HG02938 (cell line): ENCODE measurements at regions not wholly inside any gene's neighbourhood (a gene's known extent, or its start where the extent isn't known, plus 50 kb on each side); places are given as distances from the start of the nearest gene placed in this dataset.
A peak's percentile ranks its signal among the peaks of the same experiment; 100 is the strongest.

Experiments
- ATAC-seq: cut with Tn5 transposase; IDR thresholded peaks from one replicate; pipeline ENCODE4 v1.9.1; 2021; ENCODE audit warnings: mild to moderate bottlenecking, moderate library complexity; ENCODE audit not compliant: unreplicated experiment

GRCh38 chr18:65326805-65327204 lies 424.0 kb upstream of the CDH7 start:
- no peak for ATAC-seq

DNA sequence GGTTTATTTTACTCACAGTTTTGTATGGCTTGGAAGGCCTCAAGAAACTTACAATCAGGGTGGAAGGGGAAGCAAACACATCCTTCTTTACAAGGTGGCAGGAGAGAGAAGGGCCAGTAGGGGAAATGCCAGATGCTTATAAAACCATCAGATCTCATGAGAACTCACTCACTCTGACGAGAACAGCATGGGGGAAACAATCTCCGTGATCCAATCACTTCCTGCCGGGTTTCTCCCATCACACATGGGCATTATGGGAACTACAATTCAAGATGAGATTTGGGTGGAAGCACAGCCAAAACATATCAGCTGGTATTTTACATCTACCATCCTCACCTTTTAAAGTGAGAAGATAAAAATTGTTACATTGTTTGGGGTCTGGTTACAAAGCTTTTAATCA lies 427.9 kb upstream of the CDH7 start:
- no peak for ATAC-seq

DNA sequence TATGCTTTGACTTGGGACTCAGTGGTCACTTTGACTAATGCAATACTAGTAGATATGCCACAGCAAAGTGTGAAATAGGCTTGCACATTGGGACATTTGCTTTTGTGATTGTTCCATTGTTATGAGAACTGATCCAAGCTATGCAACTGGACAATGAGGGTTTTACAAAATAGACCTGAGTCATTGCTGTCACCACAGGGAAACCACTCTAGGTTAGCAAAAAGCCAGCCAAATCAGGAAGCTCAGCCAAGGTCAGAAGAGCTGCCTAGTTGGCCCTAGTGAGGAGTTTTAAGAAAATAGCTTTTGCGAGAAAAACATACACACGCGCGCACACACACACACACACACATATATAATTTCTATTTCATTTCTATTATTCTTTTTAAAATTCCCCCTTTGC lies 452.4 kb upstream of the CDH7 start:
- no peak for ATAC-seq

DNA sequence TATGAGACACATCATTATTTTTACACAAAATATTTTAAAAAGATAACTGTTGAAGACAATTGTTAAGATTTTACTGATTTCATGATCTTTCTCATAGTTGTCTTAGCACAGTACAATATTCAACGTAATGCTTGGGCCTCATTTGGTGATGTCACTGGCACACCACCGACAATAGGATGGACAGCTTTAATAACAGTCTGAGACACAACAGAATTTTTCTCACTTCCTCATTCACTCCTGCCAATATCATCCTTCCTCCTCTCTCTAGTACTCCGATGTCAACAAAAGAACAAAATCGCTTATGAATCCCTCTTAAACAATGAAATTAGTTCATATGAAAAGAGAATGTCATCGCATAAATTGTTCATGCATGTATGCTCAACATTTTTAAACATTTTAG lies 461.9 kb upstream of the CDH7 start:
- ATAC-seq, result no peak

- no peak for ATAC-seq
These were observed 463.2 kb upstream of the CDH7 start for GRCh38 chr18:65287652-65288051.

- no peak for ATAC-seq
These were observed 468.7 kb upstream of the CDH7 start for GRCh38 chr18:65282096-65282495.

DNA sequence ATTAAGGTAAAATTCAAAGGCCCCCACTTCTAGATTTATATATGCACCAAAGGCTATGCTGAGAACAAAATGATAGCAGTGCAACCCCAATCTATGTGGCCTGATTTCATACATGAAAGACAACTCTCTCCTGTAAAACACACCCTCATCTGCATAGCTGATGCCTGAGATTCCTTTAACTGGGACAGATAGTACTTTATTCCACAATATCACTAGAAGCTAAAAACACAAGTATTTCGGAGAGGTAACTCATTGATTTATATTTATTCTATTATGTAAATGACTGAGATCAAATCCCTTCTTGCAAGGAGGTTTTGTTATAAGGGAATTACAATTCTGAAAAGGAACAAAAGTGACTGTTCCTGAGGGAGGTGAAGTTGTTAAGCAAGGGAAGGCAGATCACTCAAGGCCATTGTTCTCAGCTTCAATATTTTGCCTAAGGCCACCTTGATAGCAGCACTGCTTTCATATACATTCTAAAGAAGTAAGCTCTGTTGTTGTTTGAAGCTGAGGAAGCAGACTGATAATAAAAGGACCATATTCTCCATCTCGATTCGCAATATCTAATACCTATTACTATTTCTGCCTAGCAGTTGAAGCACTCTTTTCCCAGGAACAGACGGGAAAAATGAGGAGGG lies 471.0 kb upstream of the CDH7 start:
- no peak for ATAC-seq

GRCh38 chr18:65278939-65279667 lies 471.7 kb upstream of the CDH7 start:
- ATAC-seq, result no peak

- ATAC-seq, result no peak
These were observed 481.4 kb upstream of the CDH7 start for GRCh38 chr18:65269375-65269774.

DNA sequence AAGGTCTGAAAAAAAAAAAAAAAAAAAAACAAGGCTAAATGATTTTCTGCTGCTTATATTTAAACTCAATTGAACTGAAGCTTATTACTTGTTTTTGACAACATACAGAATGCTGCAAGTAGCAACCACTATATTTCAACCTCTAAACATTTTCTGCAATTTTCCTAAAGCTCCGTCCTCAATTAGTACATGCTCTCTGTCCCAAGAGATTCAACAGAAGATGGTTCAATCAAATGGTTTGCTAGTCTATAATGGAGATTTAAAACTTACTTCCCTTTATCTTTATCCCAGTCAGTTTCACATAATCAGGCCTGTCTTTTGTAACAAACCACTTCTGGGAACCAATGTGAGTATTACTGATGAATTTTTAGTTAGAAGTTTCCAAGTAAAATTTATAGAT lies 485.1 kb upstream of the CDH7 start:
- ATAC-seq, result no peak

- no peak for ATAC-seq
These were observed 490.8 kb upstream of the CDH7 start for GRCh38 chr18:65260030-65260429.

- no peak for ATAC-seq
These were observed 491.4 kb upstream of the CDH7 start for GRCh38 chr18:65259403-65259802.

DNA sequence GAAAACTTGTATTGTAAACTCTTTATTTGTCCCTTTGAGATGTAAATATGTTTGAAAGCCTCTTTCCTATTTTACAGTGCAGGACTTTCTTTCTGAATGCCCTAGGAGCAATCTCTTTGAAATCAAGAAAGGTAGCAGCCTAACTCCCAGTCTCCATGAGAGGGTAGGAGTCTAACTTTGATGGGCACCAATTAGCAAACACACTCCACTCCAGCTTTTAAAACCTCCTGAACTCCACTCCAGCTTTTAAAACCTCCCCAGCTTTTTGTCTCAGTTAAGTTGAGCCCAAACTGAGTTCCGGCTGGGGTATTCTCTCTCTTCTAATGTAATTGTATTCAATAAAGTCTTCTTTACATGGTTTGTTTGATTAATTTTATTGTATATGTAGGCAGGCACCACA lies 493.7 kb upstream of the CDH7 start:
- ATAC-seq, result no peak

DNA sequence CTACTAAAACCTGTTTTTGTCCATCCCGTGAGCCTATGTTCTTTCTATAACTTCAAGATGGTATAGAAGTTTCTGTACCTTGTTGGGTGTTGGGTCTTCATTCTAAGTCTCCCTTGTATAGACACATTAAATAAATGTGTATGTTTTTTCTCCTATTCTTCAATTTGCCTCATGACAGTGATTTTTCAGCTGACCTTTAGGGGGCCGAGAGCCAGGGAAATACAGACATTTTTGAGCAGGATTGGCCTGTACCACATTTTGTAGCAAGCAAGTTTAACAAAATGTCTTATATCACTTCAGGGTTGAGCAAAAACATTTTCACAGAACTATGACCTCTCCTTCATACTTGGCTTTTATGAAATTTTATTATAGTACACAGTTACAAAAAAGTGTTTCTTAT lies 495.4 kb upstream of the CDH7 start:
- no peak for ATAC-seq

DNA sequence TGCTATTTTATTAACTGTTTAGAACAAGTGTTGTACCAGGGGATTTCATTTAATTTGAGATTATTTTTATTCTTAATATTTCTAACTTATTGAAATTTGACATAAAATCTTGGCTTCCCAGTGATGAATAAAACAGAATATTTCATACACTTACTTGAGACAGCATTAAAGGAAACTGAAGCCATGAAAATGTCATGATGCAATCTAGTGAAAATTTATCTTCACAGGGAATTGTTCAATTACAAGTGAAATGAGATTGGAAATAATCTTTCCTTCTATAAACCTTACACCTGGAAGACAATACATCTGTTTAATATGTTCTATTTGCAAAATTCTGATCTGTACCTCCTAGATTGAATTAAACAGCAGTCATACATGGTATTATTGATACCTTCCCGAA lies 511.0 kb upstream of the CDH7 start:
- ATAC-seq, result no peak

DNA sequence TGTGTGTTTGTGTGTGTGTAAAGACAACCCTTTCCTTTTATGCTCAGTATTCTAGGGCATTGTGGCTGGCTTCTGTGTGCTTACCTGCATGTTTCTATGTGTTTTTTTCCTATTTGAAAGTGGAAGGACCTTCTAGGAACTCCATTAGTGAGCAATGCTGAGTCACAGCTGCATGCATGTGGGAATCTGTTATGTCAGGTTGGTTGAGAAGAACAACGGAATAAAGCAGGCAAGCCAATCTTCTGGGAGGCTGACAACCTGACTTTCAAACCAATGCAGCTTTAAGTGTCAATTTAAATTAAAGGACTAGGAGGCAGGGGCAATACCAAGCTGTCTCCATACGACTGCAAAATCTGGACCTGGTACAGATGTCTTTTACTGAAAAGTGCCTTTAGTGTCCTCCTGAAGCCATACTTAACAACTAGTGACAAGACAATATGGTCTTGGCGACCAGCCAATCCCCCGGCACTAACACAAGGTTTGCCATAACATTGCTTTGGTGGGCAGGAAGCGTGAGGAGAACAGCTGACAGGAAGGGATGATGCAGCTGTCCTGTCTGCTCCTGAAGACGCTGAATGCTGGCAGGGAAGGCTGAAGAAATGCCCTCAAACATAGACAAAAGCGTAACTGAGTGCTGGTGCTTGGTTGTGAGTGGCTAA lies 514.7 kb upstream of the CDH7 start:
- ATAC-seq, result no peak

DNA sequence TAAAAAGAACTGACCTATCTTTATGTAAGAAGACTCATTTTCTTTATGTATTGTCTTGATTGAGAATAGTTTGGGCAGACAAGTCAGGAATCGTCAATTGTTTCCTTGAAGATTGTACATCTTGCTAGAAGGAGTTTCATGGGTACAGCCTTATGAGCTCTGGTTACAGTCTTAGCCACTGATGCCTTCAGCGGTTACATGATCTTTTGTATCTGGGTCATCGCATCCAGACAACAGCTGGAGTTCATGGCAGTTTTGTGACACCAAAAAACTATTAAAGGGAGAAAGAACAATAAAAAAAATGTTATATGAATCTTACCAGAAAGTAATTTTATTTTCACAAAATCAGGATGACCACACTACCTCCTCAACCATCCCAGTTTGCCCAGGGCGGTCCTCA lies 520.5 kb upstream of the CDH7 start:
- no peak for ATAC-seq

DNA sequence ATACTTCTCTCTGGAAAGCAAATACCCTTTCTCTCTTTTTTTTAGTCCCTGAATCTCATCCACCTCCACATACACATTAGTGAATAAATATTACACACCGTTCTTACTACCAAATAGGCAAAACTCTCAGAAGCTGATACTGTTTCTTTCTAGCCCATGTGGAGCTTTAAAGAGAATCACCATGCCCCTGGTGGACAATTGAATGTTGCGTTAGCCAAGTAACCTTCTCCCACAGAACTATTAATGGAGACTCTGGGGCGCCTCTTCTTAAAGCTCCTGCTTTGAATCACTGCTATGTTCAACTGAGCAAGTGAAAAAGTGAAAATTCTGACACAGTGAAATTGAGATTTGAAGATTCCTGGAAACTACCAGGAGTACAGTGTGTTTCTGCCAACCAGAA lies 522.8 kb upstream of the CDH7 start:
- peak; percentile 51 for ATAC-seq

DNA sequence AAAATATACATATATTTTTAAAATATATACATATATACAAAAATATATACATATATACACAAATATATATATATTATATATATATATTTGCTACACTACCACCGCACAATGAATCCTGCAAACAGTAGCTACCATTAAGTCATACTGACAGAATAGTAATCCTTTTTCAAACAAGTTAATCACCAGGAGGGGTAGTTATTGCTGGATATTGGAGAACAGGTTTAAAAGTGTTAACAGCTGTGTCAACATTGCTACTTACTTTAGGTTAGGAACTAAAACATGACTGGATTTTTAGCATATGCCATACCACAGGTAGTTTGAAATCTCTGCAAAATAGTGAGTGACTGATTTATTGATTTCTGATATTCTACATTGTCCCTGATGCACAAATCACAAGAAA lies 529.1 kb upstream of the CDH7 start:
- ATAC-seq, result no peak

- no peak for ATAC-seq
These were observed 529.7 kb upstream of the CDH7 start for GRCh38 chr18:65221115-65221514.

DNA sequence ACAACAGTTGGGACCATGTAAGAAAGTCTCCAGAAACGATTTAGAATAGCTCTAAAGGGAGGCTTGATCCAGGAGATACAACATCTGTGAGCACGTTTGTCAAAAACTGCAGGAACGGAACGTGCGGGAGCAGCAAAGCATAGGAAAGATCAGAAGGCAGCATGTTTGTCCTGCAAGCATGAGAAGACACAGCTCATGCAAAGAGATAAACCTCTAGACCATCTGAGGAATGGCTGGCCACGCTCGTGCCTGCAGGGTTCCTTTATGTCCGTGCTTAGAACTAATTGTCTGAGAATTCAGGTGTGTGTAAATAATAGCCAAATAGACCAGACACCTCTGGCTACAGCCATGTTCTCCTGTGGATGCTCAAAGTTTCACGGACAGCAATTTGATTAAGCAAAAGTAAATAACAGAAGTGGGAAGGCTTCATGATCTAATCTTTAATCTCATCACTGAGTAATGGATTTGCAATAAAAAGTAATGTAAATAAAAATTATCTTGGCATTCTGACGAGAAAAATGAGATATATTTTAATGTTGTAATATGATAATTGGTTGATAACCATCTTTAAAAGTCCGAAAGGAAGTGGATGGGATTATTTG lies 534.8 kb upstream of the CDH7 start:
- ATAC-seq, result no peak

DNA sequence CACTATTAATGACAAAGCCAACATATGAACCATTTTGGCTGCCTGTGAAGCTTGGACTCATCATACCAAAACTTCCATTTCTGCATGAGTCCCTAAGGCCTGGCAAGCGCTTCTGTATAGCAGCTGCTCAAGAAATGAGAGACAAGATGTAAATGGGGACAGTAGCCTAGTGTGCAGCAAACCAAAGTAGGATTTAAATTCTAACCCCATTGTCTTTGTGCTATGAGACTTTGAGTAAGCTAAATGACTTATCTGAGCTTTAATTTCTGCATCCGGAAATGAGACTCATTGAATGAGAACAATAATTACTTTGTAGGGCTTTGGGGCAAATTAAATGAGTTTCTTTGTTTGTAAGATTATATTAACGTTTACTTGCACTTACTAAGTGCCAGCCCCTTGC lies 536.4 kb upstream of the CDH7 start:
- no peak for ATAC-seq
